HCT116 (cell line): ENCODE measurements at regions not wholly inside any gene's neighbourhood (a gene's known extent, or its start where the extent isn't known, plus 50 kb on each side); places are given as distances from the start of the nearest gene placed in this dataset.

ENCODE experiments used
- POLR2AphosphoS5 ChIP-seq: IDR thresholded peaks from 2 replicates; pipeline ENCODE4 v1.6.1; 2011; ENCODE audit warnings: mild to moderate bottlenecking, low read depth, low read length, moderate library complexity
- TF ChIP-seq, protein P1 (sequence below), 3 experiments: fragments of 200-600 bp in 1 of 3; sonication (generic) in 1 of 3; IDR thresholded peaks in 2 of 3; conservative IDR thresholded peaks in 1 of 3; 2 replicates each; pipeline ENCODE4 v1.5.1; 2012 to 2017; ENCODE audit warnings: low read depth in 2 of 3, low read length in 2 of 3, antibody characterized with exemption in 1 of 3, borderline replicate concordance in 1 of 3, control low read depth in 1 of 3, mild to moderate bottlenecking in 1 of 3, mixed read lengths in 1 of 3, mixed run types in 1 of 3, moderate library complexity in 1 of 3; ENCODE audit not compliant: insufficient read depth in 1 of 3

DNA sequence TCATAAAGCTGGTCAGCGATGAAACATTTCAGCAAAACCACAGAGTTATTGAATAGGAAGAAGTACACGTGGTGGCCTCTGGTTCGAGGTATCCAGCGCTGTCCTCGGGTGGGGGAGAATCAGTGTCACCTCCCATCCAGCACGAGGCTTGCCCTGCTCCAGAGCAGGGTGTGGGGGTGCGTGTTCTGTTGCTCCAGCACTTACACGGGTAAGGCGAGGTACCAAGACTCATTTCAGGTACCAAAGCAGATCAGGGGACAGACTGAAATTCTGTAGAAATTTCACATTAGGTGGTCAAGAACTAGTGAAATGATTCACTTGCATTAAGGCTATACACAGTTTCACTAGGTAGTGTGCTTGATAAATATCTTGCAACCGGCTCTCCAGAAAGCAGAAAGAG lies 164.2 kb upstream of the SOX1 start:
- TF ChIP-seq POLR2AphosphoS5: no peak
- TF ChIP-seq, protein P1, sequence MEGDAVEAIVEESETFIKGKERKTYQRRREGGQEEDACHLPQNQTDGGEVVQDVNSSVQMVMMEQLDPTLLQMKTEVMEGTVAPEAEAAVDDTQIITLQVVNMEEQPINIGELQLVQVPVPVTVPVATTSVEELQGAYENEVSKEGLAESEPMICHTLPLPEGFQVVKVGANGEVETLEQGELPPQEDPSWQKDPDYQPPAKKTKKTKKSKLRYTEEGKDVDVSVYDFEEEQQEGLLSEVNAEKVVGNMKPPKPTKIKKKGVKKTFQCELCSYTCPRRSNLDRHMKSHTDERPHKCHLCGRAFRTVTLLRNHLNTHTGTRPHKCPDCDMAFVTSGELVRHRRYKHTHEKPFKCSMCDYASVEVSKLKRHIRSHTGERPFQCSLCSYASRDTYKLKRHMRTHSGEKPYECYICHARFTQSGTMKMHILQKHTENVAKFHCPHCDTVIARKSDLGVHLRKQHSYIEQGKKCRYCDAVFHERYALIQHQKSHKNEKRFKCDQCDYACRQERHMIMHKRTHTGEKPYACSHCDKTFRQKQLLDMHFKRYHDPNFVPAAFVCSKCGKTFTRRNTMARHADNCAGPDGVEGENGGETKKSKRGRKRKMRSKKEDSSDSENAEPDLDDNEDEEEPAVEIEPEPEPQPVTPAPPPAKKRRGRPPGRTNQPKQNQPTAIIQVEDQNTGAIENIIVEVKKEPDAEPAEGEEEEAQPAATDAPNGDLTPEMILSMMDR (IDR thresholded peaks at IDR 0.05 in 2 of 3, conservative IDR thresholded peaks at IDR 0.05 in 1 of 3; ENCODE audit: borderline replicate concordance in 1 of 3, insufficient read depth in 1 of 3, low read depth in 2 of 3, low read length in 2 of 3): no peak
